ENCODE measurements at regions not wholly inside any gene's neighbourhood (a gene's known extent, or its start where the extent isn't known, plus 50 kb on each side); places are given as distances from the start of the nearest gene placed in this dataset.

- no peaks in the 10 kb centered on the region for H3K4me1 ChIP-seq (ENCODE audit: insufficient read depth, low read length, poor library complexity, severe bottlenecking)
- BruUV-seq (replicated peaks), result no TSS peak
- no peaks in the 10 kb centered on the region for H3K9me3 ChIP-seq (ENCODE audit: low read depth, low read length, poor library complexity, severe bottlenecking)
- peaks cover 3% of the 10 kb centered on the region for H3K27me3 ChIP-seq (replicated peaks; ENCODE audit: insufficient read depth, low read depth, low read length, poor library complexity)
- ChIA-PET POLR2A (ENCODE audit: low non-redundant PET) (no interaction called here), CTCF (interaction anchor here (0.6 kb wide), 1 partner anchor 12 kb away, joined by 4 read pairs; no protein-coding TSS in a partner anchor)
- TF ChIP-seq EZH2 (IDR thresholded peaks at IDR 0.05; ENCODE audit: borderline replicate concordance, low read depth, low read length, poor library complexity, severe bottlenecking) (no peak), CTCF (conservative IDR thresholded peaks at IDR 0.05; ENCODE audit: low read depth, low read length) (no peak)
- no peak overlapping the region for H3K4me3 ChIP-seq (ENCODE audit: low read depth, low read length, poor library complexity, severe bottlenecking)
- no peak for DNase-seq (ENCODE audit: low spot score)
- H3K27ac ChIP-seq (ENCODE audit: low read depth, low read length, poor library complexity, severe bottlenecking), result no peak overlapping the region
- H3K36me3 ChIP-seq (ENCODE audit: insufficient read depth, low read length, poor library complexity, severe bottlenecking), result no peaks in the 10 kb centered on the region
- intact Hi-C loops (cut with micrococcal nuclease; ENCODE audit: unreplicated experiment), result loop anchor here (5.0 kb wide), 1 partner anchor 41 kb away; no protein-coding TSS in a partner anchor
These were observed 200.7 kb downstream of the TJP1 start for GRCh38 chr15:29621616-29622015.

GRCh38 chr15:29618586-29618985 lies 203.7 kb downstream of the TJP1 start:
- Histone ChIP-seq H3K9me3 (ENCODE audit: low read depth, low read length, poor library complexity, severe bottlenecking) (no peaks in the 10 kb centered on the region), H3K27ac (ENCODE audit: low read depth, low read length, poor library complexity, severe bottlenecking) (no peak overlapping the region), H3K27me3 (replicated peaks; ENCODE audit: insufficient read depth, low read depth, low read length, poor library complexity) (no peaks in the 10 kb centered on the region), H3K4me1 (ENCODE audit: insufficient read depth, low read length, poor library complexity, severe bottlenecking) (no peaks in the 10 kb centered on the region), H3K4me3 (ENCODE audit: low read depth, low read length, poor library complexity, severe bottlenecking) (no peak overlapping the region), H3K36me3 (ENCODE audit: insufficient read depth, low read length, poor library complexity, severe bottlenecking) (no peaks in the 10 kb centered on the region)
- CTCF ChIA-PET, result no interaction called here
- TF ChIP-seq EZH2 (IDR thresholded peaks at IDR 0.05; ENCODE audit: borderline replicate concordance, low read depth, low read length, poor library complexity, severe bottlenecking), result no peak
- TF ChIP-seq CTCF (conservative IDR thresholded peaks at IDR 0.05; ENCODE audit: low read depth, low read length), result no peak
- BruUV-seq (replicated peaks), result no TSS peak
- intact Hi-C loops (cut with micrococcal nuclease; ENCODE audit: unreplicated experiment), result no loop called here
- POLR2A ChIA-PET (ENCODE audit: low non-redundant PET), result no interaction called here
- DNase-seq (ENCODE audit: low spot score), result no peak

DNA sequence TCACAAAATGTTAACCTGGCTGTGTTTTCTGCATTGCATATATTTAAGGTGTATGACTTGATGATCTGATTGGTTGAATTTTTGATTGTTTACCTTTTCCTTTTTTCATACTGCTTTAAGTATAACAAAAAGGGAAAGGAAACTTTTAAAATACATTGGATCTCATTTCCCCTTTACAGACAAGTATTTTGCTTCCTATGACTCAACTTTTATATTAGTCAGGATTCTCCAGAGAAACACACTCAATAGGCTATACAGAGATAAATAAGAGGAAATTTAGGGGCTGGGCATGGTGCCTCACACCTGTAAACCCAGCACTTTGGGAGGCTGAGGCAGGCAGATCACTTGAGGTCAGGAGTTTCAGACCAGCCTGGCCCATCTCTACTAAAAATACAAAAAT lies 205.8 kb downstream of the TJP1 start:
- H3K4me3 ChIP-seq (ENCODE audit: low read depth, low read length, poor library complexity, severe bottlenecking), result no peak overlapping the region
- no peak overlapping the region for H3K27ac ChIP-seq (ENCODE audit: low read depth, low read length, poor library complexity, severe bottlenecking)
- TF ChIP-seq EZH2 (IDR thresholded peaks at IDR 0.05; ENCODE audit: borderline replicate concordance, low read depth, low read length, poor library complexity, severe bottlenecking) (no peak), CTCF (conservative IDR thresholded peaks at IDR 0.05; ENCODE audit: low read depth, low read length) (no peak)
- ChIA-PET CTCF (no interaction called here), POLR2A (ENCODE audit: low non-redundant PET) (no interaction called here)
- DNase-seq (ENCODE audit: low spot score), result no peak
- H3K4me1 ChIP-seq (ENCODE audit: insufficient read depth, low read length, poor library complexity, severe bottlenecking), result no peaks in the 10 kb centered on the region
- no peaks in the 10 kb centered on the region for H3K36me3 ChIP-seq (ENCODE audit: insufficient read depth, low read length, poor library complexity, severe bottlenecking)
- no TSS peak for BruUV-seq (replicated peaks)
- intact Hi-C loops (cut with micrococcal nuclease; ENCODE audit: unreplicated experiment), result no loop called here
- H3K9me3 ChIP-seq (ENCODE audit: low read depth, low read length, poor library complexity, severe bottlenecking), result no peaks in the 10 kb centered on the region
- no peaks in the 10 kb centered on the region for H3K27me3 ChIP-seq (replicated peaks; ENCODE audit: insufficient read depth, low read depth, low read length, poor library complexity)

All from A673 (cell line).